ENCODE measurements at regions not wholly inside any gene's neighbourhood (a gene's known extent, or its start where the extent isn't known, plus 50 kb on each side); places are given as distances from the start of the nearest gene placed in this dataset.

- TF ChIP-seq ZNF175 (CRISPR knock-in tag; IDR thresholded peaks at IDR 0.05; ENCODE audit: low read depth) (peak; percentile 23; the same call in 1 of the 2 replicates), NCOA6 (IDR thresholded peaks at IDR 0.05) (0 out of 2 replicates have a peak, but pooled peaks have one; percentile 16), POLR2H (tag; IDR thresholded peaks at IDR 0.05; ENCODE audit: low read depth) (0 out of 2 replicates have a peak, but pooled peaks have one; percentile 23), CHD2 (IDR thresholded peaks at IDR 0.05; ENCODE audit: low read depth, low read length) (0 out of 2 replicates have a peak, but pooled peaks have one; percentile 14), KLF16 (IDR thresholded peaks at IDR 0.05) (no peak), GABPB1 (CRISPR knock-in tag; IDR thresholded peaks at IDR 0.05) (0 out of 2 replicates have a peak, but pooled peaks have one; percentile 33), RBM25 (IDR thresholded peaks at IDR 0.05; ENCODE audit: low read depth, low read length, severe bottlenecking) (no peak), ZNF407 (IDR thresholded peaks at IDR 0.05; ENCODE audit: low read depth) (no peak), POLR2A (conservative IDR thresholded peaks at IDR 0.05) (peak; percentile 44; the same call in 1 of the 2 replicates), RB1 (IDR thresholded peaks at IDR 0.05; ENCODE audit: low read depth) (0 out of 2 replicates have a peak, but pooled peaks have one; percentile 22), NFRKB (IDR thresholded peaks at IDR 0.05; ENCODE audit: low read depth) (peak; percentile 82; the same call in 1 of the 2 replicates), ZNF76 (CRISPR knock-in tag; IDR thresholded peaks at IDR 0.05; ENCODE audit: borderline replicate concordance) (no peak), ATF1 (CRISPR knock-in tag; IDR thresholded peaks at IDR 0.05) (no peak), ATF1 (tag; IDR thresholded peaks at IDR 0.05) (0 out of 2 replicates have a peak, but pooled peaks have one; percentile 9), ZNF146 (CRISPR knock-in tag; IDR thresholded peaks at IDR 0.05; ENCODE audit: unreplicated experiment) (no peak), SOX6 (IDR thresholded peaks at IDR 0.05) (peak; percentile 53), SUPT5H (IDR thresholded peaks at IDR 0.05) (0 out of 2 replicates have a peak, but pooled peaks have one; percentile 25), VEZF1 (CRISPR knock-in tag; IDR thresholded peaks at IDR 0.05) (peak; percentile 63), NR2C2 (CRISPR knock-in tag; IDR thresholded peaks at IDR 0.05) (no peak), NR2C2 (tag; IDR thresholded peaks at IDR 0.05) (peak; percentile 67), PRPF4 (IDR thresholded peaks at IDR 0.05; ENCODE audit: insufficient read depth, low read depth, low read length, poor library complexity, severe bottlenecking) (no peak)
Observed at GRCh38 chr10:28810057-28810870, 132.9 kb downstream of the BAMBI start (continued).
